ENCODE measurements at regions not wholly inside any gene's neighbourhood (a gene's known extent, or its start where the extent isn't known, plus 50 kb on each side); places are given as distances from the start of the nearest gene placed in this dataset.

DNA sequence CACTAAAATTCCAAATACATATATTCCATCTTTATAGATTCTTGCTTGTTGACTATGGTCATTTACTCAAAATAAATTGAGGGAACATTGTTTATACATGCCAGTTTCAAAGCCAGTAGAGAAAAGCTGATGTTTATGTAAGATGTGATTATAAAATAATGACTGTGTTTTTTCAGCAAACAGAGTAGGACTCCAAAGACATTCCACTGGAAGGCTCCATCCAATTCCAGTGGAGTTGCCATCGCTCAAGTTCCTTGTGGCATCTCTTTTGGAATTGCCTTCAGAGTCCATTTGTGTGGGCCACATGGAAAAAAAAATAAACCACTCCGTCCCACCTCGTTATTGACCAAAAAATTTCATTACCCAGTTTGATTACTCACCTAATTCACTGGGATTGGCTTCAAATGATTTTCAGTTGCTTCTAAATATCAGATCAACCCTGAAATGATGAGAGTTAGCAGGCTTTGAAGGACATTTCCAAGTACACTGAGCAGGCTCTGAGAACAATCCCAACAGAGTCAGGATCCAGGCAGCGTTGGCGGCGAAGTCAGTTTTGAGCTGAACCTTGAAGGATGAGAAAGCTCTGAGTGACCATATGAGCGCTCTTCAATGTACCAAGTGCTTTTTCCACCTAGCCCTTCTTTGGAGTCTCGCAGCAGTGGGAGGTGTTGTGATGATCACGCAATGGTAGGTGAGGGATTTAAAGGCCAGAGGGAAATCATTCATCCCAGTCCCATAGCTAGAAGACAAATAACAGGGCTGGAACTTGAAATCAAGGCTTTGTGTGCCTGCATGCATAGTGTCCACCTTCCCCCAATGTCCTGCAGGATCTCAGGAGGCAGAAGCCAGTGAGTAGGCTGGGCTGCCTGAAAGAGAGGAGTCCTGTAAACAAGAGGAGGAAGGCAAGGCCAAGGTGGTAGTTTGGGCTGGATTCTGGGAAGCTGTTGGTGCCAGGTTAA lies 281.7 kb downstream of the CDC5L start:
- no peak for DNase-seq
- Mint-ChIP-seq H3K36me3 (ENCODE audit: low read depth) (no peaks in the 10 kb centered on the region), H3K27ac (no peak overlapping the region), H3K4me3 (no peak overlapping the region), H3K4me1 (ENCODE audit: low read depth) (no peaks in the 10 kb centered on the region), H3K9me3 (no peaks in the 10 kb centered on the region), H3K27me3 (peaks cover 8% of the 10 kb centered on the region)

DNA sequence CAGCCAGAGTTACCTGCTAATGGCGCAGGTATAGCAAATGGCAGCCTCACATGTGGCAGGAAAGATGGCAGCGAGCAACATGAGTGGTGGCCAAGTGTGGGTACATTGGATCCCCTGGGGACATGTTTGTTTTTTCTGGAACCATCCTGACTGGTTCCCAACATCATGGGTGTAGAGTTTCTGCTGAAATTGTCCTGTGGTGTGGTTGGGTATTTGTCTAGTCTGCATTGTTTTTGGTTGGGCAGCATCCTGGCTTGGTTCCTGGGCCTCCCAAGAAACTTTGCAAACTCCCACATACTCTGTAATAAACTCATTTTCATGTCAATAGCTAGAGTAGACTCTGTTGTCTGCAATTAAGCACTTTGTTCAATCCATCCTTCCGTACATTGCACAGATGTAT lies 282.6 kb downstream of the CDC5L start:
- Mint-ChIP-seq H3K27ac (no peak overlapping the region), H3K4me1 (ENCODE audit: low read depth) (no peaks in the 10 kb centered on the region), H3K4me3 (no peak overlapping the region), H3K27me3 (peaks cover 8% of the 10 kb centered on the region), H3K9me3 (no peaks in the 10 kb centered on the region), H3K36me3 (ENCODE audit: low read depth) (no peaks in the 10 kb centered on the region)
- DNase-seq = no peak

DNA sequence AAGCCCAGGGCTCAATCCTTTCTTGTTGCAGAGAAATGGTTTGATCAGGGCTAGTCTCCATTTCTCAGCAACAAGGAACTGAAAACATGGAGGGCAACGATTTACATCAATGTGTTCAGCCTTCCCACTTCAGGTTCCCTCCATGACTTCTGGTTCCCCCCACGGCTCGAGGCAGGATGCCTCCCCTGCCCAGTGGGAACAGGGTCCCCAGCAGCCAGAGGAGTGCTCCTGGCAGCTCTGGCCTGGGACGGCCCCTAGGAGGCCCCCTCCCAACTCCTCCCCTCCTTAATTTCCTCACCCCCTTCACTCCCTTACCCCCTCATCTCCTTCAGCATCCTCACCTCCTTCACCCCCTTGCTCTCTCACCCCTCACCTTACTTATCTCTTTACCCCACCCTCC lies 283.8 kb downstream of the CDC5L start:
- H3K4me3 Mint-ChIP-seq = no peak overlapping the region
- peaks cover 8% of the 10 kb centered on the region for H3K27me3 Mint-ChIP-seq
- no peak for DNase-seq
- no peaks in the 10 kb centered on the region for H3K4me1 Mint-ChIP-seq (ENCODE audit: low read depth)
- H3K36me3 Mint-ChIP-seq (ENCODE audit: low read depth) = no peaks in the 10 kb centered on the region
- no peak overlapping the region for H3K27ac Mint-ChIP-seq
- H3K9me3 Mint-ChIP-seq = no peaks in the 10 kb centered on the region

DNA sequence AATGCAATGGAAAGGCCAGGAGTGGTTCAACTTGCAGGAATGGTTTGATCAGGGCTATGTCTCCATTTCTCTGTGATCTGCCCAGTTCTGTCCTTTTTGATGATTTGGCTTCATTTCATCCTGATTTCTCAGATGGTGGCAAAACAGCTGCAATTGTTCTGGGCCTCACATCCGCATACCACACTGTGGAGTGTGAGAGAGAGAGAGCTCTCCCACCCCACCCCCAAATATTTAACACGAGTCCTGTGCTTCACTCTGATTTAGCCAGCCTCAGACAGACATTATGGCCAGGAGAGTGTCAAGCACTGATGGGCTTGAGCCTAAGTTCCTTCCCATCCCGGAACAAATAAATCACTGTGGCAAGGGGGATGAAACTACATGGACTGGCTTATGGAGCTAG lies 284.6 kb downstream of the CDC5L start:
- no peaks in the 10 kb centered on the region for H3K4me1 Mint-ChIP-seq (ENCODE audit: low read depth)
- H3K27ac Mint-ChIP-seq = no peak overlapping the region
- H3K9me3 Mint-ChIP-seq = no peaks in the 10 kb centered on the region
- peaks cover 8% of the 10 kb centered on the region for H3K27me3 Mint-ChIP-seq
- DNase-seq = no peak
- no peaks in the 10 kb centered on the region for H3K36me3 Mint-ChIP-seq (ENCODE audit: low read depth)
- no peak overlapping the region for H3K4me3 Mint-ChIP-seq

DNA sequence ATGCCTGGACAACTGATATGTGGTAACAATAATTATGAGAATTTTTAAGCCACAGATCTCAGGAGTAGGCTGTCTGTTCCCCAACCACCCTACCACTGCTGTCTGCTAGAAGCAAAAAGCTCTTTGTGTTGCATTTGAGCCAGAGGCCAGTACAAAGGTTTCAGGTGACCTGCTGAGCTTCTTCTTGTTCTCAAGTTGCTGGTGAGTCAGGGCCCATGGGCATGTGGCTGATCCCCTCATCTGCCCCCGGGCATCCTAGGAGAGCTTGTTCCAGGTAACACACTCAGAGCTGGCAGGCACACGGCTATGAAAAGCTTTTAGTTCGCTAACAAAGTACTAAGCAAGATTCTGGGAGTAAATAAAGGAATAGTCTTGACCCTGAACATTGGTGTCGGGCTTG lies 285.3 kb downstream of the CDC5L start:
- Mint-ChIP-seq H3K9me3 (no peaks in the 10 kb centered on the region), H3K4me3 (no peak overlapping the region), H3K4me1 (ENCODE audit: low read depth) (no peaks in the 10 kb centered on the region), H3K36me3 (ENCODE audit: low read depth) (no peaks in the 10 kb centered on the region), H3K27ac (no peak overlapping the region), H3K27me3 (peaks cover 8% of the 10 kb centered on the region)
- DNase-seq = no peak

DNA sequence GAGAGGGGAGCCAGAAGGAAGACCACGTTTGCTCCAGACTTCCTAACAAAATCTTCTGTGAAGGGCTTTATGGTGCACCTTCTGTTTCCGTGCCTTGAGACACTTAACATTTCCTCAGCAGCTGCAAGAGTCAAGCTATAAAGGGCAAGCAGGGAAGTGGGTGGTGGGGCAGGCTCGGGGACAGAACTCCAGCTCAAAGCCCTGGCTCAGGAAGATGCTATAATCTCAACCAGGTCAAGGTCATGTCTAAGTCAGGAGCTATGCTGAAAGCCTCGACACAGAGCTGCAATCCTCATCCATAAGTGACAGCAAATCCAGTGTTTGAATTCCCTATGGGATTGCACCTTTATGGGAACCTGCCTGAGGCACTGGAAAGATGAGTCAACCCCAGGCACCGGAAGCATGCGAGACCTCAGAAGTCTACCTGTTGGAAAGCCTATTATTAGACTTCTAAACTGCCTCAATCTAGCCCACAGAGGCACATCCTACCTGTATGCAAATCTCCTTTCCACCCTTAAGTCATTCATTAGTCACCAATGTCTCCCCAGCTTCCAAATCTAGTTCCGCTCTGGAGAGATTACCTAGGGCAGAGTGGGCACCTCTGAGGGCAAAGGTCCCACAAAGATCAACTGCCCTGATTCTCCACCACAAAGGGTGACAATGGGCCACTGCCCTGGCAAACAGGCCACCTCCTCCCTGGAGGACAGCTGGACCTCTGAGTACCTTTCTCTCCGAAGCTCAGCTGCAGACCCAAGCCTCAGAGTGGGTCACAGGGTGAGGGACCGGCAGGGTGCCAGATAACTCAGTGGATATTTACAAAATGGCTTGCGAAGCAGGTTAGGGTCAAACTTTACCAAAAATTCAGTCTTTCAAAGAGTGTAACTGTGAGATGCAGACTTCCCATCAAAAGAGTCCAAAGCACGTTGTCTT lies 287.0 kb downstream of the CDC5L start:
- Mint-ChIP-seq H3K27me3 (peaks cover 8% of the 10 kb centered on the region), H3K27ac (no peak overlapping the region), H3K9me3 (no peaks in the 10 kb centered on the region), H3K4me3 (no peak overlapping the region), H3K4me1 (ENCODE audit: low read depth) (no peaks in the 10 kb centered on the region), H3K36me3 (ENCODE audit: low read depth) (no peaks in the 10 kb centered on the region)
- DNase-seq = no peak

DNA sequence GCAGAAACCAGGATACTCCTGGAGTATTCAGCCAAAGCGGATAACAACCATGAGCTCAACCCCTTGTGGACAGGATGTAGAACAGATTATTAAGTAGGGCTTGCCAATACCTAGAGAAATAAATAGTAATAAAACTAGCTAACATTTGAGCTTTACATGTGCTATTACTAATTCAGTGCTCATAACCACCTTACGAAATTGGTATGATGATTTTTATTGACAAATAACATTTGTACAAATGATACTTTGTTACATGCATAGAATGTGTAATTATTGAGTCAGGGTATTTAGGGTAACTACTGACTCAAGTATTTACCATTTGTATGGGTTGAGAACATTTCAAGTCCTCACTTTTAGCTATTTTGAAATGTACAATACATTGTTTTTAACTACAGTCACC lies 287.9 kb downstream of the CDC5L start:
- Mint-ChIP-seq H3K4me3 (no peak overlapping the region), H3K9me3 (no peaks in the 10 kb centered on the region), H3K4me1 (ENCODE audit: low read depth) (no peaks in the 10 kb centered on the region)

DNA sequence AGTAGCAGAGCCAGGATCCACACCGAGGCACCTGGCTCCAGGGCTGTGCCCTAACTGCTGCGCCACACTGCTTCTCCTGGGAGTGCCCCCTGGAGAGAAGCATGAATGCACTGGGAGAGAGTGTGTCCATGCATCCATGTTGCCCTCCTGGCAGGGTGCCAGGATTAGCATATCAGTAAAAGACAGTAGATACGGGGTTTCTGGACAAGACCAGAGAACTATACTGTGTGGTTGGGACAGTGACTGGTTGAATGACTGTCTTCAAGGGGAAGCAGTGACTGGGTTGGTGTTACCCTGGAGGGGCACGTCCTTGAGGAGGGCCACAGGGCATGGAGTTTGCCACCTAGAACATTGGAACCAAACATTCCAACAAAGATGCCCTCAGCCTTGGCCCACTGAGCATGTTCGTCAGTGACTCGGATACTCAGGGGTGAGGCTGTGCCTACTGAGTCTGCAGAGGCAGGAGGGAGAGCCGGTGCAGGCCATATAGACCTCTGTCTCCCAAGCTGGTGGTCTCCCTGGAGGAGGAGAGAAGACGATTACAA lies 288.8 kb downstream of the CDC5L start:
- no peak overlapping the region for H3K27ac Mint-ChIP-seq
- no peaks in the 10 kb centered on the region for H3K4me1 Mint-ChIP-seq (ENCODE audit: low read depth)
- DNase-seq = no peak

More for the DNA sequence above, 287.9 kb downstream of the CDC5L start:
- Mint-ChIP-seq H3K36me3 (ENCODE audit: low read depth) (no peaks in the 10 kb centered on the region), H3K27me3 (peaks cover 8% of the 10 kb centered on the region), H3K27ac (no peak overlapping the region)
- DNase-seq = no peak

DNA sequence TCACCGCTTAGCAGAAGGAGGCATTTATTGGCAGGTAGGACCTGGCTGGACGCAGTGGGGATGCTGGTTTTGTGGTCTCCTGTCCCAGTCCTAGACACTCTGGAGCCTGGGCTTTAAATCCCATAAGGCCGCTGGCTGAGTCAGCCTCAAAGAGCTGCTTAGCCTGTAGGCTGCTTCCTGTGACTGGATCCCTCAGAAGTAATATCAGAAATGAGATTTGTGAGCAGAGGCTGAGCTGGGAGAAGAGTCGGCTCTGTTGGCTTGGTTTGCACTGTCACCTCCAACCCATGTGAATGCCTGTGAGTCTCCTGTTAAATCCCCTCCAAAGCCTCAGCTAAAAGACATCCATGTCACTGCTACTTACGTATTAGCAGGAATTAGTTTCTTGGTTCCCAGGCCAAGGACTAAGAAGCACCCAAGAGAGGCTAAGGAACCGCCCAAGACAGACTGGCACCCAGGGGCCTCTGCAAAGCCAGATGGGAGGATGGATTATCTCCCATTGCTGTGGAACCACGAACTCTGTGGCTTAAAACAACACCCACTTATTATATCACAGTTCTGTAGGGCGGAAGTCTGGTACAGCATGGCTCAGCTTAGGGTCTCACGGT lies 289.4 kb downstream of the CDC5L start:
- no peaks in the 10 kb centered on the region for H3K4me1 Mint-ChIP-seq (ENCODE audit: low read depth)
- no peak overlapping the region for H3K4me3 Mint-ChIP-seq
- no peak for DNase-seq
- H3K27me3 Mint-ChIP-seq = peaks cover 6% of the 10 kb centered on the region
- H3K36me3 Mint-ChIP-seq (ENCODE audit: low read depth) = no peaks in the 10 kb centered on the region
- no peak overlapping the region for H3K27ac Mint-ChIP-seq
- no peaks in the 10 kb centered on the region for H3K9me3 Mint-ChIP-seq

More for the DNA sequence above, 288.8 kb downstream of the CDC5L start:
- Mint-ChIP-seq H3K9me3 (no peaks in the 10 kb centered on the region), H3K36me3 (ENCODE audit: low read depth) (no peaks in the 10 kb centered on the region), H3K4me3 (no peak overlapping the region), H3K27me3 (peaks cover 8% of the 10 kb centered on the region)

DNA sequence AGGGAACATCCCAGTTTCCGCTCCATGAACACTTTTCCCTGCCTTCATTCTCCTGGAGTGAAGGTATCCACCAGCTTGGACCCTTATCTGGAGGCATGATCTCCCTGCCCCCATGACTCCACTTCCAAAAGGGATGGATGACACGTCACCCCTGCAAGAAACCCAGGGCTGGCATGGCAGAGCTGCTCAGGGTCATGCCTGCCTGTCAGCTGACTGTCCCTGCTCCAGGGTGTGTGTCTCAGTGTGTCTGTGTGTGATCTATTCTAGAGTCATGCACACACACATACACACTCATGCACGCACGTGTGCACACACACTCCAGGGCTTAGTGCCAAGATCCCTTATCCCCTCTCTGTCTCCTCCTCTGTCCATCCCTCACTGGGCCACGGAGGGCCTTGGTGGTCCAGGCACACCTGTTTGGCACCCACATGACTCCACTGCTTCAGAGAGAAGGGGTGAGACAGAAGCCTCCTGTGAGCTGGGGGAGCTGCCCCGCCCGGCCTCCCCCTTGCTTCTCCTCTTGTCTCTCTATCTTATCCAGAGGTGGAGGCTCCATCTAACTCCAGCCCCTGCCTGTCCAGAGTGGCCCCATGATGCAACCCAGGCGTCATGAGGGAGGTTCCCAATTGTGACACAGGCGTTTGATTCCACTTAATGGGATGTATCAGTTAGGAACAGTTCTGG lies 290.9 kb downstream of the CDC5L start:
- no peak for DNase-seq
- Mint-ChIP-seq H3K36me3 (ENCODE audit: low read depth) (no peaks in the 10 kb centered on the region), H3K27me3 (peaks cover under 1% of the 10 kb centered on the region), H3K9me3 (no peaks in the 10 kb centered on the region), H3K4me1 (ENCODE audit: low read depth) (no peaks in the 10 kb centered on the region), H3K27ac (no peak overlapping the region), H3K4me3 (no peak overlapping the region)

DNA sequence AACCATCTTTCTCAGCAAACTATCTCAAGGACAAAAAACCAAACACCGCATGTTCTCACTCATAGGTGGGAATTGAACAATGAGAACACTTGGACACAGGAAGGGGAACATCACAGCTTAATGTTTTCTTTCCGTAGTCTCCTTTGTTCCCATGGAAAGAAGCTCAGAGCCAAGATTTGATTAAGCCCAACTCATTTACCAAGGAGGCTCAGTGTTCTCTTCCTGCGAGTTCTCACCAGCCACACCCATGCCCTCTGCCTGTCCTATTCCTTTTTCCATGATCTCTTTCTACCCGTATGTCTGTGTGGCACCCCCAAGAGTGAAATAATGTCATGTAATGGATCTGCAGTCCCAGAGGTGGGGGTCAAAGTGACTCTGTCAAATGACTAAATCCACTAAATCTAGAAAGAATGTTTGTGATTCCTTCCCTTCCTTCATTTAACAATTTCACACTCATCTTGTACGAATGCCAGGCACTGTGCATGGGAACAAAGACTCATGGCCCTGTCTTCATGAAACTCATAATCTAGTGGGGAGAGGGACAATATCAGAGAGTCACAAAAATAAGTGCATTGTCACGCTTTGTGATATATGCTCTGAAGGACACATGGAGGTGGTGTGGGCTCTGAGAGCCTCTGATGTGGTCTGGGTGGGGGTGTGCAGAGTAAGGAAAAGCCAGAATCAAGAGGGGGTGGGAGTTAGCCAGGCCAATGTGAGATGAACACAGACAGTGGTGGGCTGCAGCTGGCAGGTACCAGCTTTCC lies 292.1 kb downstream of the CDC5L start:
- Mint-ChIP-seq H3K36me3 (ENCODE audit: low read depth) (no peaks in the 10 kb centered on the region), H3K9me3 (no peaks in the 10 kb centered on the region), H3K4me3 (no peak overlapping the region), H3K4me1 (ENCODE audit: low read depth) (no peaks in the 10 kb centered on the region), H3K27me3 (no peaks in the 10 kb centered on the region), H3K27ac (no peak overlapping the region)
- DNase-seq = no peak

DNA sequence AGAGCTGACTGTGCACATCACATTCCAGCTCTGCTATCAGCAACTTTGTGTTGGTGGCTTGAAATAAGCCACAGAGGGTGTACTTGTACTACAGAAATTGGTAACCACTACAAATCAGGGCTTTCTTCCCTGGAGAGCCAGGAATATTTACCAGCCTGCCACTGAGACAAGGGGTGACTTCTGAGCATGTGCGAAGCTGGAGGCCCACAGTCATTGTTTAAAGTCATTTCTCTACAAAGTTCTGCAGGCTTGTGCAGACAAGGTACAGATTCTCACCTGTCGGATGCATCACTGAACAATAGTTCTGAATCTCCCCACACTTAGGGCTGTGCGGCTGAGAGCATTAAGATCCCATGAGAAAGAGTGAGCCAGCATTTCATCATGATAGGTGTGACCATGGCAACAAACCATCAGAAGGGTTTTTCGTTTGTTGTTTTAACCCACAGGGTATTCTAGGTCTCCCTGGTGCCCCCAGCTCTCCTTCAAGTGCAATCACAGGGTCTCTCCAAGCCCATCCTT lies 292.8 kb downstream of the CDC5L start:
- no peak overlapping the region for H3K27ac Mint-ChIP-seq
- H3K4me1 Mint-ChIP-seq (ENCODE audit: low read depth) = no peaks in the 10 kb centered on the region
- H3K4me3 Mint-ChIP-seq = no peak overlapping the region
- H3K9me3 Mint-ChIP-seq = no peaks in the 10 kb centered on the region
- no peak for DNase-seq
- H3K27me3 Mint-ChIP-seq = no peaks in the 10 kb centered on the region
- no peaks in the 10 kb centered on the region for H3K36me3 Mint-ChIP-seq (ENCODE audit: low read depth)

DNA sequence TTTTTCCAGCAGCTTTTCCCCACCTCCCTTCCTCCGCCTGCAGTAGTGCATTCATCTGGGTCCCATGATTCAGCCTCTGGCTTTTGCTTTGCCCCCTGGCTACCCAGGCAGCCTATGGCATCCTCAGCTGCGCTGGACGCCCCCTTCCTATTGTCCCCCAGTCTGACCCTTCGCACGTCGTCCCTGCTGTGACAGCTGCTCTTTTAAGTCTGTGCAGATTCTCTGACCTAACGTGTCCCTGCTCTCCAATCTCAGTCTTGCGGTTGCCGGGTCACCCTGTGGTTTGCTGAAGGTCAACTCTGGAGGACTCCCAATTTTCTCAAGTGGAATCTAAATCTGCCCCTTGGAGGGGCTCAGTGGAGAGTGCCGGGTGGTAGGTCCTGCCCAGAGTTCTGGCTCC lies 294.3 kb downstream of the CDC5L start:
- H3K27me3 Mint-ChIP-seq = no peaks in the 10 kb centered on the region
- H3K9me3 Mint-ChIP-seq = no peaks in the 10 kb centered on the region
- DNase-seq = no peak
- no peak overlapping the region for H3K27ac Mint-ChIP-seq
- H3K36me3 Mint-ChIP-seq (ENCODE audit: low read depth) = no peaks in the 10 kb centered on the region
- no peak overlapping the region for H3K4me3 Mint-ChIP-seq
- no peaks in the 10 kb centered on the region for H3K4me1 Mint-ChIP-seq (ENCODE audit: low read depth)

All from activated T-cell treated with anti-CD3 and anti-CD28 coated beads, Interleukin-2, amount 50 U/mL, for 24 hours (primary cell).